GM12892 (cell line): ENCODE measurements at regions not wholly inside any gene's neighbourhood (a gene's known extent, or its start where the extent isn't known, plus 50 kb on each side); places are given as distances from the start of the nearest gene placed in this dataset.

Experiments
- POLR2A ChIP-seq: IDR thresholded peaks from 2 replicates; pipeline ENCODE4 v1.6.1; 2011; ENCODE audit warnings: low read depth, low read length, control low read depth
- POLR2AphosphoS5 ChIP-seq: IDR thresholded peaks from 2 replicates; pipeline ENCODE4 v1.6.1; 2011; ENCODE audit warnings: low read depth, low read length, control low read depth
- TAF1 ChIP-seq: IDR thresholded peaks from 2 replicates; pipeline ENCODE4 v1.6.1; 2011; ENCODE audit warnings: low read depth, mild to moderate bottlenecking, control low read depth, low read length, borderline replicate concordance

- no peak for TF ChIP-seq TAF1
- TF ChIP-seq POLR2A: no peak
- TF ChIP-seq POLR2AphosphoS5: no peak
These were observed 378.5 kb downstream of the SHANK2 start for GRCh38 chr11:70873736-70874412.
